Suppressor macrophage (primary cell): ENCODE measurements at regions not wholly inside any gene's neighbourhood (a gene's known extent, or its start where the extent isn't known, plus 50 kb on each side); places are given as distances from the start of the nearest gene placed in this dataset.
"Not testable (repeated sequence)": the region's sequence is repeated elsewhere in the genome, so short reads cannot be mapped to it uniquely, and the experiment has no call there.

Experiments
- DNase-seq, 4 experiments: peaks; one replicate each; pipeline ENCODE4 v3.0.0-alpha.2; 2020 to 2022

GRCh38 chr13:89375839-89376238 is 1704.7 kb downstream of the SLITRK5 start:
- DNase-seq = no peak

DNA sequence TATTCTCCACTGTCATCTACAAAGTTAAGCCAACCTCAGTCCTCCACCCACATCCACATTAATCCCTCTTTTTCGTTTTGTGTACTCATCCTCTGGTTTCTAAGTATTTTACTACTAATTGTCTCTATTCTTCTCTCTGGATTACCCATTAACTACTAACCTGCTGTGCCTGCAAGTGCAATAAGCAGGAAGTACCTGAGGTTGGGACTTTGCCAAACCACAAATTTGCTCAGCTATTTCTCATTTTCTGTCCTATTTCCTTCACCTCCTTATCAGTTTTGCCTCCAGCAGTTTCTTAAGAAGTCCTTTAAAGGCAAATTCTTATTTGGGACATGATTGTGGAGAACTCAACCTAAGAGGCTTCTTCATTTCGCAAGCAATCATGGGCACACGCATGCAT is 1708.9 kb downstream of the SLITRK5 start:
- DNase-seq = no peak

- no peak for DNase-seq
These were observed 1711.8 kb downstream of the SLITRK5 start for GRCh38 chr13:89382981-89383380.

DNA sequence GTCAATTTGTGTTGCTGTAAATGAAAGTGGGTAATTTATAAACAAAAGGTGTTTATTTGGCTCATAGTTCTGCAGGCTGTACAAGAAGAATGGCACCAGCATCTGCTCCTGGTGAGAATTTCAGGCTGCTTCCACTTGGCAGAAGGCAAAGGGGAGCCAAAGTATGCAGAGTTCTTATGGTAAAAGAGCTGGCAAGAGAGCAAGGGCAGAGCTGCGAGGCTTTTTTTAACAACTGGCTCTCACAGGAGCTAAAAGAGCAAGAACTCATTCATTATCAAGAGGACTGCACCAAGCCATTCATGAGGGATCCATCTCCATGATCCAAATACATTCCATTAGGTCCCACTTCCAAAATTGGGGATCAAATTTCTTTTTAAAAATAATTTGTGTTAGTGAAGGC is 1712.7 kb downstream of the SLITRK5 start:
- no peak for DNase-seq

DNA sequence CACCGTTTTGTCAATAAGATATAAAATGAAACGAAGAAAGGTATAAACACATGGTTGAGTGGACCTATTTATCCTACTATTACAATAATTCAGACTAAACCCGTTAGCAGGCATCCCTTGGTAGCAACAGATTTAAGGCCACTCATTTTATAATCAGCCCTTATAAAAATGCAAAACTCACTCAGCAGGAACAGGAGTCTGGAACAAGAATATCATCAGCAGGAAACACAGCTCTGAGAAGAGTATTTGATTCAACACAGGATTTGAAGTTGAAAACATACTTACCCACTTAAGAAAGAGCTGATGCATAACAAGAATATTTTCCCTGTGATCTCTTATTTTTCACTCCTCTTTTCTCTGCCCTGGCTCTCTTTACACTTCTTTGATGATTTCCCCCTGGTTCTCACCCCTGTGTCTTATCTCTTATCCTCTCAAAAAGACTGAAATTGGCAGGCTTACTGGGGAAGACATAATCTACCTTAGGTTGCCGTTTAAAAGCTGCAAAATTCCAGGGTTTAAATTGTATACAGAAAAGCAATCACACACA is 1722.7 kb downstream of the SLITRK5 start:
- DNase-seq = no peak

DNA sequence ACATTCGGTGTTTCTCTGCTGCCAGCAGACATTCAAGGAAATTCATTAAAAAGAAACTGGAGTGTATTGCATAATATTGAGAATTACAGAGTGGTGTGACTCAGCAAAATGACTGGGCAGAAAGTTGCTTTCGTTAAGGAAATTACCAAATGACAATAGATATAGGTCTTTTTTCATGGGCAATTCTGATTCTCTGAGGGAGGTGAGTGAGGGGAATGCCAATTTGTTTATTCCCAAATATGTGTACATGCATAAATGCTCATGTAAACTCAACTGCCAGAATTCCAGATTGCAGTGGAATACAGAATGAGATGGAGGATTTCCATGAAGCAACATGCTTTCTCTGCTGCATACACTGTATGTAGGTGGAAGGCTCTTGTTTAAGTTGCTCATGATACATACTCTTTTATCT is 1730.1 kb downstream of the SLITRK5 start:
- peak; percentile 45 to 77 (median 58) for DNase-seq

- no peak for DNase-seq
These were observed 1731.0 kb downstream of the SLITRK5 start for GRCh38 chr13:89402211-89402610.

GRCh38 chr13:89406096-89406495 is 1734.9 kb downstream of the SLITRK5 start:
- DNase-seq = not testable (repeated sequence)

DNA sequence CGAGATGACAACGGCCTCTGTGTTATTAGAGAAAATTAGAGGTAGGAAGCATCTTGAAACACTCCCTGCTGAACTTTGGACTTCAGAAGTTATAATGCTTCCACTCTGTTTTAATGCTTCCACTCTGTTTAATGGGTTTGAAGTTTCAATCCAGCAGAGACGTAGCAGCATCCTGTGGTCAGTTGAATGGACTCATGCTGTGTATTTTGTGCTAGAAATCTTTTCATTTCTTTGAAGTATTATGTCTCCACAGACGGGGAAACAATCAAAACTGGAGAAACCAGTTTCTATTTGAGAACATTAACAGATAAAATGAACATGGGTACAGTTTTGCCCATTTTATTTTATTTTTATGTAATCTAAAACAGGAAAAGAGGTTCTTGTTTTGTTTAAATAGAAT is 1736.2 kb downstream of the SLITRK5 start:
- DNase-seq = no peak

- no peak for DNase-seq
These were observed 1761.8 kb downstream of the SLITRK5 start for GRCh38 chr13:89432997-89433396.

DNA sequence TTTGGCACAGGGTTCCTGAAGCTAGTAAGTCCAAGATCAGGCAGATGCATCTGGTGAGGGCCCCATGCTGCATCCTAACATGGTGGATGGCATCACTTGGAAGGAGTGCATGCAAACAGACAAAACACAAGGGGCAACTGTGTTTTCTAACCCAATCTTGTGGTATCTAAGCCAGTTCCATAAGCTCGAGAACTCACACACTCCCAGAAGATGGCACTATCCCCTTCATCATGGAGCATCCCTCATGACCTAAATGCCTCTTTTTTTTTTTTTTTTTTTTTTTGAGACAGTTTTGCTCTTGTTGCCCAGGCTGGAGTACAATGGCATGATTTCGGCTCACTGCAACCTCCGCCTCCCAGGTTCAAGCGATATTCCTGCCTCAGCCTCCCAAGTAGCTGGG is 1763.5 kb downstream of the SLITRK5 start:
- DNase-seq = not testable (repeated sequence)

DNA sequence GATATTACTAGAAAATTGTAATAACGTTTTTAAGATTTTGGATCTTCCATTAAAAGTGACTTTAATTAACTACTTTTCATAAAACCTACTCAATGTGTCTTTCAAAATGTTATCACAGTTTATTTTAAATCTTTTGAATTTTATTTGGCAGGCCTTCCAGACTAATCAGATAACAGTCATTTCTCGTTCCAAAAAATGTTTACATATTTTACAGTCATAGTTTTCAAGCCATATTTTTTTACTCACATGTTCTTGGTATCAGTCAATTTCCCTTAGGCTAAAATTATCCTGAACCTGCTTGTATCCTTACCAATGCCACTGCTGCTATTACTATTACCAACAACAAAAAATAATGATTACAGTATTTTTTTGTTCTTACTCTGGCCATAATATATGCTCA is 1783.5 kb downstream of the SLITRK5 start:
- DNase-seq = no peak

DNA sequence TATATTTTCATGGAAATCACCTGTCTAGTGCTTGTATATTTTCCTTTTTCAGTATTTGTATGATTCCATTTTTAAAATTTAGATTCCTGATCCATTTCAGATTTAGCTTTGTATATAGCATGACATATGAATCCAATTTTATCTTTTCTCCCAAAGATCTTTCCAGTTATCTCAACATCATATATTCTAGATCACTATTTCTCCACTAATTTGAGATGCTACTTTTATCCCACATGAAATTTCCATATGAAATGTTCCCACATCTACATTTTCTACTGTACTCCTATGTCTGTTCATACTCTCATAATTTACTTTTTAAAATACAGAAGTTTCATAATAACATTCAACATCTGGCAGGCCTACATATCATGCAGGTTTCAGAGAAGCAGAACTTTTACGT is 1784.1 kb downstream of the SLITRK5 start:
- no peak for DNase-seq

- DNase-seq = no peak
These were observed 1784.6 kb downstream of the SLITRK5 start for GRCh38 chr13:89455741-89456140.

- DNase-seq = no peak
These were observed 1786.8 kb downstream of the SLITRK5 start for GRCh38 chr13:89457977-89458376.

- no peak for DNase-seq
These were observed 1787.3 kb downstream of the SLITRK5 start for GRCh38 chr13:89458456-89458855.

- DNase-seq = not testable (repeated sequence)
These were observed 1789.7 kb downstream of the SLITRK5 start for GRCh38 chr13:89460895-89461294.

DNA sequence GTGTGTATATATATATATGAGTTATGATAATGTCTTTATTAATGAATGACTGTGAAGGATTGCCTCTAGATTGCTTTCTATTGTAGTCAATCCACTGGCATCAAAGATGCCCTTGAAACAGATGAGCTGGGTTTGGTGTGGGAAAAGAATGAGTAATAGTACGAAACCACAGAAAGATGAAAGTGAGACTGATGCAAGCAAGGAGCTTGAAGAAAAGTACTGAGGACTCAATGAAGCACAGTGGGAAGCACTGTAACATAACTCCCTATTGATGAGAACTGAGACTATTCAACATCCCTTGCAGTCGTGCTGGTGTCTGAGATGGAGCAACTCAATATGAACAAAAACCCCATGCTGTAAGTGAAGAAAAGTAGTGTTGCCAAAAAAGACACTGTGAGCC is 1794.2 kb downstream of the SLITRK5 start:
- no peak for DNase-seq

- DNase-seq = no peak
These were observed 1796.9 kb downstream of the SLITRK5 start for GRCh38 chr13:89468081-89468480.

- no peak for DNase-seq
These were observed 1799.7 kb downstream of the SLITRK5 start for GRCh38 chr13:89470901-89471300.

DNA sequence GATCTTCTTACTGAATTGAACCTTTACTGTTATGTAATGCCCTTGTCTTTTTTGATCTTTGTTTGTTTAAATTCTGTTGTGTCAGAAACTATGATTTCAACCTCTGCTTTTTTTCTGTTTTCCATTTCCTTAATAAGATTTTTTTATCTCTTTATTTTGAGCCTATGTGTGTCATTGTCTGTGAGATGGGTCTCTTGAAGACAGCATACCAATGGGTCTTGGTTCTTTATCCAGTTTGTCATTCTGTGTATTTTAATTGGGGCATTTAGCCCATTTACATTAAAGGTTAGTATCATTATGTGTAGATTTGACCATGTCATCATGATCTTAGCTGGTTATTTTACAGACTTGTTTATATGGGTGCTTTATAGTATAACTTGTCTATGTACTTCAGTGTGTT is 1803.3 kb downstream of the SLITRK5 start:
- DNase-seq = no peak

GRCh38 chr13:89486065-89486464 is 1814.9 kb downstream of the SLITRK5 start:
- no peak for DNase-seq

- DNase-seq = no peak
These were observed 1815.5 kb downstream of the SLITRK5 start for GRCh38 chr13:89486709-89487108.

DNA sequence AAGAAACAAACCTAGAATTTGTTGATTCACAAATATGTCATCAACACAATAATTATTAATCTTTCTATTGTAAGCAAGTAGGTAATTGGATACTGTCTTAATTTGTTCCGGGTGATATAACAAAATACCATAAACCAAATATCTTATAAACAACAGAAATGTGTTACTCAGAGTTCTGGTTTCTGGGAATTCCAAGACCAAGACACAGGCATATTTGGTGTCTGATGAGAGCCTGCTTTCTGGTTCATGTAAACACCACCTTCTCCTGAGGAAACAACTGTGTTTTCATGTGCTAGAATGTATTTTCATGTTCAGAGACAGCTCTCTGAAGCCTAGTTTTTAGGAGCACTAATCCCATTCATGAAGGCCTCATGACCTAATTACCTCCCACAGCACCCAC is 1819.5 kb downstream of the SLITRK5 start:
- no peak for DNase-seq

- no peak for DNase-seq
These were observed 1825.3 kb downstream of the SLITRK5 start for GRCh38 chr13:89496478-89496877.
